ENCODE measurements at regions not wholly inside any gene's neighbourhood (a gene's known extent, or its start where the extent isn't known, plus 50 kb on each side); places are given as distances from the start of the nearest gene placed in this dataset.

DNA sequence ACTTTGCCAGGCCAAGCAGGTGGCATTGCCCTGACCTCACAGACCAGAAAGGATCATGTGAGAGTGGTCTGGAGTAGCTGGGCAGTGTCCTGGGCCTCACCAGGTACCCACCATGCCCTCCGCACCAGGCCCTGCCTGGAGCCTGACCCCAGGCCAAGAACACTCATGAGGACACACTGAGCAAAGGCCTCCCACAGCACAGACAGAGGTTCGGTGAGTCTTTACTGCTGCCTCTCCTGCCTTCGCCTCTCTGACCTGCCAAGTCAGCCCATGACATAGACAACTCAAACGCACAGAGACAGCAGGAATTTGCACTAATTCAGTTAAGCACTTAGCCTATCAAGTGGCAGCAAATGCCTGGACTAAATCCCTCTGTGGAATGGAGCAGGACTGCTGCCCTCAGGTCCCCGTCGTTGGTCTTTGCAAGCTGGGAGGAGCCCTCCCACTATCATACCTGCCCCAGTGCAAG, 62.5 kb downstream of the RHOB start:
- ChIA-PET CTCF (interaction anchor here (1.0 kb wide), 1 partner anchor 141 kb away, joined by 6 read pairs; no protein-coding TSS in a partner anchor), POLR2A (interaction anchor here (1.0 to 1.7 kb wide), 3 partner anchors 51 to 62 kb away, joined by 3 to 13 read pairs (median 3); partner anchors contain the start of gene RHOB)
- no peak for TF ChIP-seq SUZ12 (IDR thresholded peaks at IDR 0.05)
- no peak for TF ChIP-seq ARNT (IDR thresholded peaks at IDR 0.05)
- no peak for TF ChIP-seq LEF1 (IDR thresholded peaks at IDR 0.05; ENCODE audit: borderline replicate concordance)
- TF ChIP-seq FOXA1 (IDR thresholded peaks at IDR 0.05) = no peak
- no peak for TF ChIP-seq BHLHE40 (IDR thresholded peaks at IDR 0.05; ENCODE audit: borderline replicate concordance)
- no peak for TF ChIP-seq L3MBTL2 (conservative IDR thresholded peaks at IDR 0.05)
- TF ChIP-seq HDGF (IDR thresholded peaks at IDR 0.05; ENCODE audit: borderline replicate concordance) = no peak
- no peak for TF ChIP-seq NFRKB (IDR thresholded peaks at IDR 0.05)
- no peak for TF ChIP-seq PKNOX1 (IDR thresholded peaks at IDR 0.05)
- TF ChIP-seq CTBP1 (IDR thresholded peaks at IDR 0.05; ENCODE audit: borderline replicate concordance) = no peak
- TF ChIP-seq ELF4 (IDR thresholded peaks at IDR 0.05) = no peak
- DNase-seq (ENCODE audit: extremely low spot score) = no peak

- peak; percentile 80 for DNase-seq (ENCODE audit: extremely low spot score)
- ChIA-PET POLR2A (interaction anchor here (1.0 to 1.7 kb wide), 5 partner anchors 15 to 63 kb away, joined by 3 to 13 read pairs (median 3); partner anchors contain the start of gene RHOB), CTCF (interaction anchor here (0.6 to 1.0 kb wide), 4 partner anchors 44 to 140 kb away, joined by 3 to 6 read pairs (median 4); no protein-coding TSS in a partner anchor)
- TF ChIP-seq ZNF384 (IDR thresholded peaks at IDR 0.05) (peak; percentile 95), ARNT (IDR thresholded peaks at IDR 0.05) (no peak), L3MBTL2 (conservative IDR thresholded peaks at IDR 0.05) (peak; percentile 51)
Observed at GRCh38 chr2:20509770-20510490, 63.1 kb downstream of the RHOB start.

DNA sequence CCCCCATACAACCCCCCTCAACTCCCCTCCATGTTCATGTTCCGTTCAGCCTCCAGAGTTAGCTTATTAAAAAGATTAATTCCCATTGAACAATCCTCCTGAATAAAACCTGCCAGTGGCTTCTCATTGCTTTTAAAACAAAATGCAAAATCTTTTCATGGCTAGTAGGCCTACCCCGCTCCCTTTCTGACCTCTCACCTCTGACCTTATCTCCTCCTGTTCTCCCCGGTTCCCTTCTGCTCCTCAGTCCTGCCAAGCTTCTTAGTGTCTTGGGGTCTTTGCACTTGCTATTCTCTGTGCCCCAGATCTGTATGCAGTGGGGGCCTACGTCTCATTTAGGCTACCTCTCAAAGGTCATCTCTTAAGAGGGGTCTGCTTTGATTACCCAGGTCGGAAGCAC, 64.3 kb downstream of the RHOB start:
- ChIA-PET POLR2A (interaction anchor here (1.3 to 1.7 kb wide), 2 partner anchors 61 to 64 kb away, joined by 4 to 13 read pairs; partner anchors contain the start of gene RHOB), CTCF (interaction anchor here (0.6 kb wide), 1 partner anchor 36 kb away, joined by 3 read pairs; no protein-coding TSS in a partner anchor)
- TF ChIP-seq FOXK2 (IDR thresholded peaks at IDR 0.05) = no peak
- no peak for TF ChIP-seq ARNT (IDR thresholded peaks at IDR 0.05)
- no peak for TF ChIP-seq FOXM1 (IDR thresholded peaks at IDR 0.05; ENCODE audit: borderline replicate concordance)
- TF ChIP-seq CTBP1 (IDR thresholded peaks at IDR 0.05; ENCODE audit: borderline replicate concordance) = no peak
- no peak for TF ChIP-seq LEF1 (IDR thresholded peaks at IDR 0.05; ENCODE audit: borderline replicate concordance)
- no peak for TF ChIP-seq BHLHE40 (IDR thresholded peaks at IDR 0.05; ENCODE audit: borderline replicate concordance)
- TF ChIP-seq TARDBP (IDR thresholded peaks at IDR 0.05) = no peak
- no peak for TF ChIP-seq FOXA1 (IDR thresholded peaks at IDR 0.05)
- TF ChIP-seq ZNF384 (IDR thresholded peaks at IDR 0.05) = no peak
- no peak for TF ChIP-seq SP1 (IDR thresholded peaks at IDR 0.05)
- TF ChIP-seq PKNOX1 (IDR thresholded peaks at IDR 0.05) = no peak
- TF ChIP-seq HDGF (IDR thresholded peaks at IDR 0.05; ENCODE audit: borderline replicate concordance) = no peak
- no peak for TF ChIP-seq ELF4 (IDR thresholded peaks at IDR 0.05)
- no peak for TF ChIP-seq SUZ12 (IDR thresholded peaks at IDR 0.05)
- no peak for TF ChIP-seq L3MBTL2 (conservative IDR thresholded peaks at IDR 0.05)
- no peak for TF ChIP-seq NFRKB (IDR thresholded peaks at IDR 0.05)
- DNase-seq (ENCODE audit: extremely low spot score) = no peak

GRCh38 chr2:20512061-20512605, 65.3 kb downstream of the RHOB start:
- POLR2A ChIA-PET = interaction anchor here (0.9 kb wide), 1 partner anchor 65 kb away, joined by 4 read pairs; the partner anchor contains the start of gene RHOB
- CTCF ChIA-PET = no interaction called here
- TF ChIP-seq FOXM1 (IDR thresholded peaks at IDR 0.05; ENCODE audit: borderline replicate concordance) = no peak
- no peak for TF ChIP-seq FOXK2 (IDR thresholded peaks at IDR 0.05)
- no peak for DNase-seq (ENCODE audit: extremely low spot score)

GRCh38 chr2:20513946-20514345, 67.1 kb downstream of the RHOB start:
- CTCF ChIA-PET = interaction anchor here (0.6 kb wide), 1 partner anchor 9 kb away, joined by 3 read pairs; no protein-coding TSS in a partner anchor
- POLR2A ChIA-PET = no interaction called here
- DNase-seq (ENCODE audit: extremely low spot score) = no peak
- TF ChIP-seq L3MBTL2 (conservative IDR thresholded peaks at IDR 0.05) = no peak
- TF ChIP-seq ELF4 (IDR thresholded peaks at IDR 0.05) = no peak
- no peak for TF ChIP-seq ARNT (IDR thresholded peaks at IDR 0.05)
- no peak for TF ChIP-seq SP1 (IDR thresholded peaks at IDR 0.05)
- TF ChIP-seq FOXM1 (IDR thresholded peaks at IDR 0.05; ENCODE audit: borderline replicate concordance) = no peak
- no peak for TF ChIP-seq PKNOX1 (IDR thresholded peaks at IDR 0.05)
- no peak for TF ChIP-seq TARDBP (IDR thresholded peaks at IDR 0.05)
- no peak for TF ChIP-seq FOXA1 (IDR thresholded peaks at IDR 0.05)
- TF ChIP-seq FOXK2 (IDR thresholded peaks at IDR 0.05) = no peak
- no peak for TF ChIP-seq ZNF384 (IDR thresholded peaks at IDR 0.05)
- TF ChIP-seq CTBP1 (IDR thresholded peaks at IDR 0.05; ENCODE audit: borderline replicate concordance) = no peak
- no peak for TF ChIP-seq LEF1 (IDR thresholded peaks at IDR 0.05; ENCODE audit: borderline replicate concordance)
